22Rv1 (cell line): ENCODE measurements at regions not wholly inside any gene's neighbourhood (a gene's known extent, or its start where the extent isn't known, plus 50 kb on each side); places are given as distances from the start of the nearest gene placed in this dataset.

Experiments used
- CTCF ChIP-seq: fragments of 450-650 bp; IDR thresholded peaks from 2 replicates; pipeline ENCODE4 v1.5.1; 2017; ENCODE audit warnings: mild to moderate bottlenecking
- ZFX ChIP-seq: fragments of 450-650 bp; IDR thresholded peaks from 2 replicates; pipeline ENCODE4 v1.6.1; 2017; ENCODE audit warnings: antibody characterized with exemption, borderline replicate concordance

GRCh38 chr7:33680682-33681081, 224.7 kb upstream of the BMPER start:
- TF ChIP-seq CTCF (no peak), ZFX (no peak)
